RWPE2 (cell line): ENCODE measurements at regions not wholly inside any gene's neighbourhood (a gene's known extent, or its start where the extent isn't known, plus 50 kb on each side); places are given as distances from the start of the nearest gene placed in this dataset.
"Not testable (repeated sequence)": the region's sequence is repeated elsewhere in the genome, so short reads cannot be mapped to it uniquely, and the experiment has no call there.

ENCODE experiments used
- ATAC-seq: fragments of 200-7000 bp; cut with Tn5 transposase; 3 replicates; pipeline ENCODE4 v1.9.1; 2021; ENCODE audit warnings: low read depth
- DNase-seq: peaks from one replicate; pipeline ENCODE4 v3.0.0-alpha.2; 2020; ENCODE audit warnings: low spot score
- H3K27ac ChIP-seq: fragments of 450-650 bp; 2 replicates; pipeline ENCODE4 v1.5.1; 2017; ENCODE audit warnings: mild to moderate bottlenecking; ENCODE audit not compliant: poor library complexity, severe bottlenecking
- H3K27me3 ChIP-seq: fragments of 250-450 bp; sonication (Bioruptor Pico); 2 replicates; pipeline ENCODE4 v1.5.1; 2021; ENCODE audit warnings: mild to moderate bottlenecking, moderate library complexity; ENCODE audit not compliant: insufficient read depth, poor library complexity, severe bottlenecking
- H3K36me3 ChIP-seq: fragments of 250-450 bp; sonication (Bioruptor Pico); 2 replicates; pipeline ENCODE4 v1.5.1; 2020; ENCODE audit warnings: low read depth, mild to moderate bottlenecking, moderate library complexity
- H3K4me1 ChIP-seq: fragments of 250-450 bp; sonication (Bioruptor Pico); 2 replicates; pipeline ENCODE4 v1.5.1; 2021; ENCODE audit warnings: mild to moderate bottlenecking, moderate library complexity; ENCODE audit not compliant: insufficient read depth, poor library complexity, severe bottlenecking
- H3K4me3 ChIP-seq: fragments of 250-450 bp; sonication (Bioruptor Pico); 2 replicates; pipeline ENCODE4 v1.5.1; 2021; ENCODE audit warnings: mild to moderate bottlenecking, moderate library complexity; ENCODE audit not compliant: severe bottlenecking
- H3K9me3 ChIP-seq: fragments of 250-450 bp; sonication (Bioruptor Pico); 2 replicates; pipeline ENCODE4 v1.5.1; 2021; ENCODE audit warnings: mild to moderate bottlenecking, moderate library complexity; ENCODE audit not compliant: severe bottlenecking
- TF ChIP-seq, protein P1 (sequence below): fragments of 450-650 bp; IDR thresholded peaks from one replicate; pipeline ENCODE4 v1.5.1; 2017; ENCODE audit warnings: mild to moderate bottlenecking, moderate library complexity; ENCODE audit not compliant: poor library complexity, severe bottlenecking

GRCh38 chr5:122612901-122613300 lies 162.0 kb upstream of the SNX2 start:
- Histone ChIP-seq H3K27me3 (no peaks in the 10 kb centered on the region), H3K36me3 (no peaks in the 10 kb centered on the region; the same call in 1 of the 2 replicates), H3K9me3 (no peaks in the 10 kb centered on the region), H3K4me1 (no peaks in the 10 kb centered on the region), H3K27ac (no peak overlapping the region), H3K4me3 (no peak overlapping the region)
- DNase-seq (no peak), ATAC-seq (no peak)
- TF ChIP-seq, protein P1, sequence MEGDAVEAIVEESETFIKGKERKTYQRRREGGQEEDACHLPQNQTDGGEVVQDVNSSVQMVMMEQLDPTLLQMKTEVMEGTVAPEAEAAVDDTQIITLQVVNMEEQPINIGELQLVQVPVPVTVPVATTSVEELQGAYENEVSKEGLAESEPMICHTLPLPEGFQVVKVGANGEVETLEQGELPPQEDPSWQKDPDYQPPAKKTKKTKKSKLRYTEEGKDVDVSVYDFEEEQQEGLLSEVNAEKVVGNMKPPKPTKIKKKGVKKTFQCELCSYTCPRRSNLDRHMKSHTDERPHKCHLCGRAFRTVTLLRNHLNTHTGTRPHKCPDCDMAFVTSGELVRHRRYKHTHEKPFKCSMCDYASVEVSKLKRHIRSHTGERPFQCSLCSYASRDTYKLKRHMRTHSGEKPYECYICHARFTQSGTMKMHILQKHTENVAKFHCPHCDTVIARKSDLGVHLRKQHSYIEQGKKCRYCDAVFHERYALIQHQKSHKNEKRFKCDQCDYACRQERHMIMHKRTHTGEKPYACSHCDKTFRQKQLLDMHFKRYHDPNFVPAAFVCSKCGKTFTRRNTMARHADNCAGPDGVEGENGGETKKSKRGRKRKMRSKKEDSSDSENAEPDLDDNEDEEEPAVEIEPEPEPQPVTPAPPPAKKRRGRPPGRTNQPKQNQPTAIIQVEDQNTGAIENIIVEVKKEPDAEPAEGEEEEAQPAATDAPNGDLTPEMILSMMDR, result no peak

DNA sequence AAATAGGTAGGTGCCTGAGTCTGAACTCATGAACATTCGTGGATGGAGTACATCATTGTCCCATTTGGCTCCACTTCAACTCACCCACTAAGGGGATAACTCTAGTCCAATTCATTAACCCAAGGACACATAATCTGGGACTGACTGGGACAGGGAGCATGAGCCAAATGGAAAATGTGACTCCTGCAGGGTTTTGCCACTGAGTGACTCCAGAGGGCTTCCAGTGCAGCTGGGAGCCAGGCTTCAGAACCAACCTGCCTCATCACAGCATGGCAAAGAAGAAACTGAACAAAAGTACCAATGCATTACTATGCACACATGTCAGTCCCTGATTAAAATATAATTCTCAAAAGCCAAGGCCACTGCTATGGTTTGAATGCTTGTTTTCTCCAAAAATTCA lies 159.7 kb upstream of the SNX2 start:
- Histone ChIP-seq H3K36me3 (no peaks in the 10 kb centered on the region), H3K27me3 (no peaks in the 10 kb centered on the region), H3K4me1 (no peaks in the 10 kb centered on the region), H3K4me3 (no peak overlapping the region), H3K9me3 (no peaks in the 10 kb centered on the region), H3K27ac (no peak overlapping the region)
- DNase-seq (no peak), ATAC-seq (no peak; the same call in 2 of the 3 replicates)
- TF ChIP-seq, protein P1, result no peak

DNA sequence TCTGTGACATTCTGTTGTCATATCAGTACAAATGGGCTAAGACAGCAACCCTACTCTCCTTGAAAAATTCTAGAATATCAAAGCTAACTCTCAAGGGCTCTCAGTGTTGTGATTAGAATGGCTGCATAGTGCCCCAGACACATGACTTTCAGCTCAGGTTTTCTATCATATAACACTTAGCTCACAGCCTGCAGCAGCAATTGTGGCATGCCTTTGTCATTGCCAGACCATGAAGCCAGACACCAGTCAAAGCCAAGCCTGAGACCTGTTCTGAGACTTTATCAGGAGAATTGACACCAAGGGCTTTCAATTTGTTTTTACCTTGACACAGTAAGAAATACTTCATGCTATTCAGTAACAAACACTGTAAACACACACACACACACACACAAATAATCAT lies 159.0 kb upstream of the SNX2 start:
- H3K27me3 ChIP-seq, result no peaks in the 10 kb centered on the region
- no peaks in the 10 kb centered on the region for H3K4me1 ChIP-seq
- no peak for DNase-seq
- no peaks in the 10 kb centered on the region for H3K36me3 ChIP-seq
- ATAC-seq, result no peak; the same call in 2 of the 3 replicates
- H3K9me3 ChIP-seq, result no peaks in the 10 kb centered on the region
- no peak overlapping the region for H3K27ac ChIP-seq
- no peak overlapping the region for H3K4me3 ChIP-seq
- TF ChIP-seq, protein P1, result no peak

- not testable (repeated sequence) for H3K27ac ChIP-seq
These were observed 156.8 kb upstream of the SNX2 start for GRCh38 chr5:122618046-122618445.

GRCh38 chr5:122620768-122621167 lies 154.1 kb upstream of the SNX2 start:
- not testable (repeated sequence) for H3K4me3 ChIP-seq, DNase-seq, H3K36me3 ChIP-seq, H3K9me3 ChIP-seq, H3K27me3 ChIP-seq, H3K27ac ChIP-seq, H3K4me1 ChIP-seq, ATAC-seq

More at GRCh38 chr5:122618046-122618445, 156.8 kb upstream of the SNX2 start:
- not testable (repeated sequence) for ATAC-seq, H3K4me3 ChIP-seq, H3K36me3 ChIP-seq, H3K27me3 ChIP-seq, DNase-seq, H3K4me1 ChIP-seq, H3K9me3 ChIP-seq

- not testable (repeated sequence) for H3K27me3 ChIP-seq, H3K27ac ChIP-seq, H3K4me1 ChIP-seq, ATAC-seq, H3K36me3 ChIP-seq, DNase-seq, H3K4me3 ChIP-seq, H3K9me3 ChIP-seq
These were observed 146.2 kb upstream of the SNX2 start for GRCh38 chr5:122628714-122629113.
